ENCODE measurements at regions not wholly inside any gene's neighbourhood (a gene's known extent, or its start where the extent isn't known, plus 50 kb on each side); places are given as distances from the start of the nearest gene placed in this dataset.

DNA sequence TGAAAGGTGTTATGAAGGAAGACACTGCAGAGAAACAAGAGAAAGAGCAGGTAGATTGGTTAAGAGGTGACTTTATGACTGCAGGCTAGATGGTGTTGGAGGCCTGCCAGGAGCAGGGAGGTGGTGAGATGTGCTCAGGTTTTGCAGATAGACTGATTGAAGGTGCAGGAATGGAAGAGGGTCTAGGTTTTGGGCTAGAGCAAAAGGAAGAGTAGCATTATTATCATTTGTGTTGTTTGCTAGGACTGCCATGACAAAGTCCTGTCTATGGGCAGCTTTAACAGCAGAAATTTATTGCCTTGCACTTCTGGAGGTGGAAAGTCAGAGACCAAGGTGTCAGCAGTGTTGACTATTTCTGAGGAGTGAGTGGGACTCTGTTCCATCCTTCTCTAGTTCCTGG lies 172.9 kb upstream of the SOX11 start:
- peak; percentile 27 for DNase-seq

- DNase-seq = peak; percentile 38
These were observed 171.7 kb upstream of the SOX11 start for GRCh38 chr2:5520463-5520972.

DNA sequence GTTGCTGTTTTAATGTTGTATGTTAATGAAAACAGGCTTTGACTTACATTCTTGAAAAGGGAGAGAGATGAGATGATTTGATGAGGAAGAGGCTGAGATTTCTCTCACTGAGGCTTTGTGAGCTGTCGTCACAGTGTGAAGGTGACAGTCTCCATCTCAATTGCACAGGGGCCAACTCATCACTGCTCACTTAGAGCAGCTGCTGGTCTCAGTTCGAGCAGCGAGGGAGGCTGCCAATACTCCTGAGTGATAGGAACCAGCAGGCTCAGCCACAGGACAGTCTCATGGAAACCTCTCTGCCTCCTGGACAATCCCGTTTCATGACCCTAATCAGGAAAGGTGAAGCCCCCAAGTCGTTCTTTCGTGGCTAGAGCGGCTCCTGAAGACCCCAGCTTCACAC lies 170.7 kb upstream of the SOX11 start:
- DNase-seq = no peak

DNA sequence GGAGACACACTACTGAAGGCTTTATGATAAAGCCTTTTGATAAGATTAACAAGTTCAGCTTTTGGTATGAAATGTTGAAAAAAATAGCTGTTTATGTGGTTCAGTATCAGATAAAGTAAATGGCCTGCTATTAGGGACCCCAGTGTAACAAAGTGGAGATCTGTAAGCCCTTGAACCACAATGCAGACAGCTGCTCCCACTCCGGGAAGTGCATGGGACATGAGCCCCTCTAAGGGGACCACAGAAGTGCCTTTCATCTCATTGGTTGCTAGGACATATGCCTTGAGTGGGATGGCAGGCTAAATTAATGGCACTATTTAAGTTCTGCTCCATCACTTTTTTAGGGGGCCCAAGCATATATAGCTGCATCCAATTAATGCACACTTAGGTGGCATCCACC lies 167.6 kb upstream of the SOX11 start:
- no peak for DNase-seq

GRCh38 chr2:5528706-5529105 lies 163.5 kb upstream of the SOX11 start:
- peak; percentile 37 for DNase-seq

GRCh38 chr2:5530011-5530696 lies 162.0 kb upstream of the SOX11 start:
- DNase-seq = peak; percentile 95

- no peak for DNase-seq
These were observed 156.9 kb upstream of the SOX11 start for GRCh38 chr2:5535301-5535700.

- DNase-seq = no peak
These were observed 154.9 kb upstream of the SOX11 start for GRCh38 chr2:5537180-5537688.

- DNase-seq = no peak
These were observed 153.9 kb upstream of the SOX11 start for GRCh38 chr2:5538313-5538712.

GRCh38 chr2:5538772-5539171 lies 153.4 kb upstream of the SOX11 start:
- DNase-seq = no peak

GRCh38 chr2:5539282-5540165 lies 152.7 kb upstream of the SOX11 start:
- no peak for DNase-seq

DNA sequence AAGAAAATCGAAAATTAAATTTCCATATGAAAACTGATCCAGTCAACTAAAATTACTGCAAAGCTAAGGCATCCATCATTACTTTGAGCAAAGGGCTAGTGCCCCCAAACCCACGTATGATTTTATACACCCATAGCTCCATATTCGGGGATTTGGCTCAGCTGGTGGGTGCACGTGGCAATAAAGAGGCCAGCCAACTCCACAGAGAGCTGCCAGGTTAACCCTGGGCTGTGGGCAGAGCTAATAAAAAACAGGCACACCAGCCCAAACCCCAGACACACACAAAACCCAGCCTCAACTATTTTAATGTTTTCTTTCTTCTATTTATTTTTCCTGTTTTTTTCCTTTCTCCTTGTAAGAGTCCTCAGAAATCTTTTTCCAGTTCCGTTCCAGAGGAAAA lies 151.3 kb upstream of the SOX11 start:
- no peak for DNase-seq

- no peak for DNase-seq
These were observed 147.9 kb upstream of the SOX11 start for GRCh38 chr2:5544205-5544786.

GRCh38 chr2:5546181-5546580 lies 146.0 kb upstream of the SOX11 start:
- DNase-seq = no peak

DNA sequence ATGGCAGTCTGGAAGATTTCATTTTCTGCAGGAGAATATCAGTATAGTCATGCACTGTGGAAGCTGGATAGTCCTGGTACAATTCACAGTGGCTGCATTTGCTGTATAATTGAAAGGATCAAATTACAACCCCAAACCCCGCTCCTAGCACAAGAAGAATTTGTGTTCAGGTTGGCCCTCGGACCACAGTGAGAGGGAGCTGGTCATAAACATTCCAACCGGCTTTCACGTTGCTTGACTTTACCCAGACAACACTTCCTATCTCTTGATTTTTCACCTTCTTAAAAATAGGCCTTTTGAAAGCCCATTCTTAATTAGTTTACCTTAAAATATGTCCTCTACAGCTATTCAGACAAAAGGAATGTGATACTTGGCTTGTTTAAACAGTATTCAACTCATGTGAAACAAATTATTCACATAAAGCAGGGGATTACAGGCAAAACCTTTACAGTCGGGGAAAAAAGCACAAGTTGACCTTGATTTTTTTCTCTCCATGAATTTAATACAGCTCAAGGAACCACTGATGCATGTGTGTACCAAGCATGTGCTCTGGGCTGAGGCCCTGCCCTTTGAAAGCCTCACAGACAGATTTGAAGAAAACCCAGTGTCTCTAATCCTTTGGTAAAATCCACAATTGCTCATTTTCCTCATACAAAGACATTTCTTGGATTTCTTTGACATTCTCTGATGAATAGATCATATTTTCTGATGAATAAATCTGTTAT lies 143.0 kb upstream of the SOX11 start:
- peak; percentile 64 for DNase-seq

GRCh38 chr2:5549771-5550170 lies 142.4 kb upstream of the SOX11 start:
- DNase-seq = no peak

DNA sequence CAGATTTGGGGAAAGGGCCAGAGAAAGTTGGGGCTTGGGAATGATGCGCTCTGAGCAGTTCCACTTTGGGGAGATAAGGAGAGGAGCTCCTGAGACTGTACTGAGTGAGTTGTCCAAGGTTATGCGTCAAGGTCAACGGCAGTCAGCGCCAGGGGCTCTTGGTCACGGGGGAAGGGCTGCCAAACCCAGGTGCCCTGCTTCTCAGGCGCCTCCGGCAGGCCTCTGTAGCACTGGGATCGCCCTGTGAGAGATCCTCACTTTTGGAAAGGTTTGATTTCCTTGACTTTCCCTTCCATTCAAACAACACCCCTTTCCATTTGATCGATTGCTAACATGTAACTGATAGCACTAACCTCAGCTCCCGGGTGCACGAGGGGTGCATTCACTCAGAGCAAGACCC lies 136.5 kb upstream of the SOX11 start:
- no peak for DNase-seq

- no peak for DNase-seq
These were observed 131.2 kb upstream of the SOX11 start for GRCh38 chr2:5561006-5561405.

DNA sequence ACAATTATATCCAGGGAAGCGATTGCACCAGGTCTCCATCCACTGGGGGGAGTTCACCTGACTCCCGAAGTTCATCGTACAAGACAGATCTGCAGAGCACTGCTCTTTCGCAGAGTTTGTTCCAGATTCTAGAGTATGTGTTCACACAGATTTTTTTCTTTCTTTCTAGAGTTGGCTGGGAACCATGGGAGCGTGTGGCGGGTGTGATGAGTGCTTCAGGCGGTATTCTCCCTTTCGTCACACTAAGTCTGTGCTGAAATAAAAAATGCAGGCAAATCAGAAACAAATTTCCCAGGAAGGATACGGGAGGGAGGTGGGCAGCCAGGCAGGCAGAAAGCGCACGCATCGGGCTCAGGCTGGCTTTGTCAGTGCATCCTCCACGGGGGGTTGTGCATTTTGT lies 129.8 kb upstream of the SOX11 start:
- no peak for DNase-seq

DNA sequence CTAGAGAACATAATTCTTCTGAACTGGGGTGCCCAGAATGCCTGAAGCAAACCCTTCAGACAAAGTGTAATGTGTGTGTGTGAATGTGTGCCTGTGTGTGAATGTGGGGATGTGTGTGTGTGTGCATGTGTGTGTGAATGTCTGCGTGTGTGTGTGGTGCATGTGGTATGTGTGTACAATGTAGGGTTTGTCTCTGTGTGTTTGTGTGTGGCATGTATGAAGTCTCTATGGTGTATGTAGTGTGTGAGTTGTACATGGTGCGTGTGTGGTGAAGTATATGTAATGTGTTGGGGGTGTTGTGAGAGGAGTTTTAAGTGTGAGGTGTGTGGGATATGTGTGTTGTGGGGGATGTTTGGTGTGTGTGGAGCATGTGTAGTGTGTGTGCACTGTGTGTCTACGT lies 129.3 kb upstream of the SOX11 start:
- DNase-seq = no peak

DNA sequence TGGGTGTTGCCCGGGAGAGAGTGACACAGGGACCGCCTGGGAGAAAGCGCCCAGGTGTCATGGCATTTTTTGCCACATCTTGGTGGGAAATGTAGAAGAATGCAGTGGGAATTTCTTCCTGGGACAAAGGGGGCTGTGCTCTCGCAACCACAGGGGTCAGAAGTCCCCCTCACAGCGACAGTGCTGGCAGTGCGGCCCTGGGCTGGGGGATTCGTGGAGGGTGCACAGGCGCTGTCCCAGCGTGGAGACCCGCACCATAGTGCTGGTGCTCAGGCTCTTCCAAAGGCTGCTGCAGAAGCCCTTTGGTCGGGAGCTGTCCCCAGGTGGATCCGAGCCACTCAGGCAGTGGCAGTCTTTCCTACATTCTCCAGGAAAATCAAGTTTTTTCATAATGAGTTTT lies 128.8 kb upstream of the SOX11 start:
- DNase-seq = no peak

DNA sequence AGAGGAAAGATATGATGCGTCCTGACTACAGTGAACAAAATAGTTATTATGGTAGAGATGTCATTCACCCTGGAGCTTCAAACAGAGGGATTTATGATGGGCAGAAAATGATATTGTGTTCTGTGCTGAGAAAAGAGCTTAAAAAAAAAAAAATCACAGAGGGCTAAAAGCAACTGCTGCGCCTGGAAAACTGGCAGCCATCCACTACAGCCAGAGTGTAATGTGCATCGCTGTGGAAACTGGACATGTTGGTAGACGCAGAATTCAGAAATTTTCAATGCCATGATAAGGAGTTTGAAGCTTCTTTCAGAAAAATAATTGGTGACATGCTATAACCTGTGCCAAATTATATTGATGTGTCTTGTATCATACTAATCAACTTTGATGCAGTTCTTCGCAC lies 122.9 kb upstream of the SOX11 start:
- no peak for DNase-seq

DNA sequence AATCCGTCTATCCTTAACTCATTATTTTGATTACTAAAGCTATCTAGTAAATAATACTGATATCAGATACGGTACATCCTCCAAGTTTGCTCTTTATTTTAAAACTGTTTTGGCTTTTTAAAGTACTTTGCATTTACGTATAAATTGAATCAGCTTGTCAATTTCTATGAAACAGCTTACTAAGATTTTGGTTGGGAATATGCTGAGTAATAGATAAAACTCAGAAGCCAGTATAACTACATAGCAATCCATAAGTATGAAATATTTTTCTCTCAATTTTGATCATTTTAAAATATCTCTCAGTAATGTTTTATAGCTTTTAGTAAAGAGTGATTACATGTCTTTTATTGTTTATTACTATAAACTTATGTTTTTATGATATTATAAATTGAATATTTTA lies 116.2 kb upstream of the SOX11 start:
- DNase-seq = no peak

Data from NCI-H2171 treated with DMSO at 0.1 percent for 48 hours (cell line).